Thymus (tissue), 11 donors: ENCODE measurements at regions not wholly inside any gene's neighbourhood (a gene's known extent, or its start where the extent isn't known, plus 50 kb on each side); places are given as distances from the start of the nearest gene placed in this dataset.

Experiments used
- DNase-seq, 9 donors: peaks; one replicate each; pipeline ENCODE4 v3.0.0-alpha.2; 2013; ENCODE audit warnings: low spot score in 9 of 9, low read depth in 6 of 9, missing footprints in 1 of 9
- H3K27ac ChIP-seq, 2 donors: one replicate each; pipeline ENCODE4 v1.5.1; 2013; ENCODE audit warnings: control low read depth in 1 of 2, low read depth in 1 of 2, low read length in 1 of 2, mild to moderate bottlenecking in 1 of 2, moderate library complexity in 1 of 2
- H3K27me3 ChIP-seq, 2 donors: one replicate each; pipeline ENCODE4 v1.5.1; 2013; ENCODE audit warnings: low read length in 1 of 2; ENCODE audit not compliant: control insufficient read depth in 2 of 2, insufficient read depth in 1 of 2
- H3K36me3 ChIP-seq, 2 donors: one replicate each; pipeline ENCODE4 v1.5.1; 2013; ENCODE audit warnings: low read length in 1 of 2, mild to moderate bottlenecking in 1 of 2, moderate library complexity in 1 of 2; ENCODE audit not compliant: control insufficient read depth in 2 of 2, insufficient read depth in 2 of 2
- H3K4me1 ChIP-seq, 2 donors: one replicate each; pipeline ENCODE4 v1.5.1; 2013; ENCODE audit warnings: low read length in 2 of 2; ENCODE audit not compliant: control insufficient read depth in 2 of 2, insufficient read depth in 2 of 2
- H3K4me3 ChIP-seq, 2 donors: one replicate each; pipeline ENCODE4 v1.5.1; 2013; ENCODE audit warnings: low read length in 2 of 2, control low read depth in 1 of 2, mild to moderate bottlenecking in 1 of 2
- H3K9me3 ChIP-seq, 2 donors: one replicate each; pipeline ENCODE4 v1.5.1; 2013; ENCODE audit warnings: low read length in 1 of 2, mild to moderate bottlenecking in 1 of 2; ENCODE audit not compliant: control insufficient read depth in 2 of 2, insufficient read depth in 1 of 2
- WGBS: extraction: QIAGEN DNeasy Blood & Tissue Kit; methylation state at CpG from one replicate; pipeline ENCODE4 v1.1.7; 2013; 5-methylcytosine and 5-hydroxymethylcytosine counted together
- donor health status: healthy.

- WGBS = 90% methylated on average over 9 of the region's 9 CpGs
- Histone ChIP-seq H3K9me3 (no peaks in the 10 kb centered on the region), H3K4me3 (no peak overlapping the region), H3K27ac (no peak overlapping the region), H3K27me3 (no peaks in the 10 kb centered on the region), H3K4me1 (no peaks in the 10 kb centered on the region), H3K36me3 (no peaks in the 10 kb centered on the region)
- peak in 2 of 9 donors; percentile 13 to 20 for DNase-seq
These were observed 216.1 kb upstream of the ZMIZ1 start for GRCh38 chr10:78852466-78853240.

- no peaks in the 10 kb centered on the region for H3K36me3 ChIP-seq
- no peak overlapping the region for H3K4me3 ChIP-seq
- no peak overlapping the region for H3K27ac ChIP-seq
- no peak for DNase-seq
- no peaks in the 10 kb centered on the region for H3K9me3 ChIP-seq
- WGBS = 97% methylated on average over 4 of the region's 4 CpGs
- H3K27me3 ChIP-seq = no peaks in the 10 kb centered on the region
- H3K4me1 ChIP-seq = no peaks in the 10 kb centered on the region
These were observed 214.9 kb upstream of the ZMIZ1 start for GRCh38 chr10:78853864-78854263.

- H3K9me3 ChIP-seq = no peaks in the 10 kb centered on the region
- H3K27me3 ChIP-seq = peaks cover 0 to 6% of the 10 kb centered on the region in 2 donors
- no peaks in the 10 kb centered on the region for H3K4me1 ChIP-seq
- H3K27ac ChIP-seq = no peak overlapping the region
- H3K36me3 ChIP-seq = no peaks in the 10 kb centered on the region
- H3K4me3 ChIP-seq = no peak overlapping the region
- DNase-seq = no peak
- 88% methylated on average over 1 of the region's 1 CpG for WGBS
These were observed 212.3 kb upstream of the ZMIZ1 start for GRCh38 chr10:78856421-78856820.

GRCh38 chr10:78857193-78857592 lies 211.6 kb upstream of the ZMIZ1 start:
- 97% methylated on average over 3 of the region's 3 CpGs for WGBS

GRCh38 chr10:78859266-78859665 lies 209.5 kb upstream of the ZMIZ1 start:
- DNase-seq = no peak
- H3K4me3 ChIP-seq = no peak overlapping the region
- peaks cover 0 to 6% of the 10 kb centered on the region in 2 donors for H3K27me3 ChIP-seq
- H3K9me3 ChIP-seq = no peaks in the 10 kb centered on the region
- 97% methylated on average over 5 of the region's 5 CpGs for WGBS
- no peaks in the 10 kb centered on the region for H3K4me1 ChIP-seq
- no peaks in the 10 kb centered on the region for H3K36me3 ChIP-seq
- H3K27ac ChIP-seq = no peak overlapping the region

More at GRCh38 chr10:78857193-78857592, 211.6 kb upstream of the ZMIZ1 start:
- Histone ChIP-seq H3K4me1 (no peaks in the 10 kb centered on the region), H3K9me3 (no peaks in the 10 kb centered on the region), H3K27me3 (peaks cover 0 to 6% of the 10 kb centered on the region in 2 donors), H3K36me3 (no peaks in the 10 kb centered on the region), H3K27ac (no peak overlapping the region), H3K4me3 (no peak overlapping the region)
- DNase-seq = no peak

GRCh38 chr10:78859769-78860168 lies 209.0 kb upstream of the ZMIZ1 start:
- H3K27me3 ChIP-seq = peaks cover 0 to 6% of the 10 kb centered on the region in 2 donors
- H3K4me1 ChIP-seq = no peaks in the 10 kb centered on the region
- no peak overlapping the region for H3K27ac ChIP-seq
- 51% methylated on average over 5 of the region's 5 CpGs for WGBS
- no peak overlapping the region for H3K4me3 ChIP-seq
- H3K36me3 ChIP-seq = no peaks in the 10 kb centered on the region
- no peaks in the 10 kb centered on the region for H3K9me3 ChIP-seq
- no peak for DNase-seq

- H3K27ac ChIP-seq = no peak overlapping the region
- WGBS = 93% methylated on average over 7 of the region's 7 CpGs
- no peak for DNase-seq
These were observed 208.4 kb upstream of the ZMIZ1 start for GRCh38 chr10:78860260-78860914.

GRCh38 chr10:78861529-78862327 lies 207.0 kb upstream of the ZMIZ1 start:
- no peak overlapping the region for H3K4me3 ChIP-seq
- WGBS = 86% methylated on average over 5 of the region's 5 CpGs

More at GRCh38 chr10:78860260-78860914, 208.4 kb upstream of the ZMIZ1 start:
- no peak overlapping the region for H3K4me3 ChIP-seq
- H3K4me1 ChIP-seq = no peaks in the 10 kb centered on the region
- H3K9me3 ChIP-seq = no peaks in the 10 kb centered on the region
- no peaks in the 10 kb centered on the region for H3K36me3 ChIP-seq
- peaks cover 0 to 6% of the 10 kb centered on the region in 2 donors for H3K27me3 ChIP-seq

GRCh38 chr10:78862328-78862640 lies 206.5 kb upstream of the ZMIZ1 start:
- no peak for DNase-seq
- 71% methylated on average over 4 of the region's 4 CpGs for WGBS
- no peaks in the 10 kb centered on the region for H3K4me1 ChIP-seq
- no peak overlapping the region for H3K4me3 ChIP-seq
- no peaks in the 10 kb centered on the region for H3K36me3 ChIP-seq
- H3K27me3 ChIP-seq = peaks cover 0 to 6% of the 10 kb centered on the region in 2 donors
- no peaks in the 10 kb centered on the region for H3K9me3 ChIP-seq
- no peak overlapping the region for H3K27ac ChIP-seq

More at GRCh38 chr10:78861529-78862327, 207.0 kb upstream of the ZMIZ1 start:
- Histone ChIP-seq H3K4me1 (no peaks in the 10 kb centered on the region), H3K27me3 (peaks cover 0 to 6% of the 10 kb centered on the region in 2 donors), H3K9me3 (no peaks in the 10 kb centered on the region), H3K36me3 (no peaks in the 10 kb centered on the region), H3K27ac (no peak overlapping the region)
- no peak for DNase-seq
